Esophagus muscularis mucosa (tissue), 4 donors: ENCODE measurements at regions not wholly inside any gene's neighbourhood (a gene's known extent, or its start where the extent isn't known, plus 50 kb on each side); places are given as distances from the start of the nearest gene placed in this dataset.

Source experiments
- DNase-seq: peaks from one replicate; pipeline ENCODE4 v3.0.0-alpha.2; 2017; ENCODE audit errors: extremely low spot score
- H3K27ac ChIP-seq, 4 donors: fragments of 200-600 bp; sonication (generic); replicated peaks in 1 of 4; 1 replicate in 3 of 4; 2 replicates in 1 of 4; pipeline ENCODE4 v1.5.1; 2016 to 2019; ENCODE audit warnings: mild to moderate bottlenecking in 1 of 4
- H3K27me3 ChIP-seq, 4 donors: fragments of 200-600 bp; sonication (generic); one replicate each; pipeline versions ENCODE4 v1.5.1 to v1.6.0; 2016 to 2019
- H3K36me3 ChIP-seq, 4 donors: fragments of 200-600 bp; sonication (generic); one replicate each; pipeline ENCODE4 v1.5.1; 2016 to 2019
- H3K4me1 ChIP-seq, 4 donors: fragments of 200-600 bp; sonication (generic); one replicate each; pipeline ENCODE4 v1.5.1; 2016 to 2019
- H3K4me3 ChIP-seq, 4 donors: fragments of 200-600 bp; sonication (generic); 1 replicate in 2 of 4; 2 replicates in 2 of 4; pipeline ENCODE4 v1.5.1; 2016 to 2019; ENCODE audit warnings: mild to moderate bottlenecking in 4 of 4, moderate library complexity in 1 of 4
- H3K9me3 ChIP-seq, 4 donors: fragments of 200-600 bp; sonication (generic); 1 replicate in 3 of 4; 2 replicates in 1 of 4; pipeline ENCODE4 v1.5.1; 2016 to 2019
- EP300 ChIP-seq: sonication (generic); formaldehyde crosslinking; IDR thresholded peaks from one replicate; pipeline ENCODE4 v1.6.1; 2017; ENCODE audit warnings: antibody characterized with exemption
- POLR2A ChIP-seq: fragments of 450-650 bp; IDR thresholded peaks from one replicate; pipeline ENCODE4 v1.6.1; 2017; ENCODE audit warnings: antibody characterized with exemption, moderate library complexity, mild to moderate bottlenecking, low read depth
- POLR2AphosphoS5 ChIP-seq, 2 donors: sonication (generic); formaldehyde crosslinking; IDR thresholded peaks; one replicate each; pipeline ENCODE4 v1.6.1; 2017; ENCODE audit warnings: antibody characterized with exemption in 2 of 2
- WGBS: methylation state at CpG from one replicate; pipeline ENCODE4 v1.1.5; 2018; 5-methylcytosine and 5-hydroxymethylcytosine counted together
- intact Hi-C: fragments of 100-400 bp; cut with DNase I; formaldehyde crosslinking; loops from one replicate; pipeline ENCODE4 v1.15.1; 2023
- TF ChIP-seq, protein P1 (sequence below), 3 experiments: fragments of 200-600 bp in 2 of 3; fragments of 450-650 bp in 1 of 3; sonication (generic) in 2 of 3; IDR thresholded peaks; one replicate each; pipeline ENCODE4 v1.5.1; 2017 to 2019; ENCODE audit warnings: antibody characterized with exemption in 3 of 3, mild to moderate bottlenecking in 2 of 3, moderate library complexity in 1 of 3

GRCh38 chr12:91818227-91819131 lies 327.2 kb downstream of the BTG1 start:
- intact Hi-C loops: no loop called here
- DNase-seq: no peak

DNA sequence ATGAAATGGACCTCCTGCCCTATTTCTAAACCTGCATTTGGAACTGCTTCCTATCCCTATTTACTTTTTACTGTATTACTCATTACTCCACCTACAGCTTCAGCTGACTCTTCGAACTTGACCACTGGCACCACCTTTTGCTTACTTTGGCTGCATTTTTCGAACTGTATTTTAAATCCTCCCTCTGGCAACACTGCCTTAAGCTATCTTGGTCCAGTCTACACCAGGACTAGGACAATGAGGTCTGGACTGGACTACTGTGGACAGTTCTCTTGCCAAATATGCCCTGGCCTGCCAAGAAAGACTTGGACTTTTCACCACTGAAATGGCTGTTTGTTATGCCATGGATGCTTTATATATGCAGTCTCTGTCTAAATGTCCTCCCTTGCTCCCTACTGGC lies 328.1 kb downstream of the BTG1 start:
- no peaks in the 10 kb centered on the region for H3K27me3 ChIP-seq
- 36% methylated on average over 2 of the region's 2 CpGs for WGBS
- no peak overlapping the region for H3K27ac ChIP-seq
- H3K4me1 ChIP-seq: peaks cover 0 to 16% (median 11%) of the 10 kb centered on the region in 4 donors
- TF ChIP-seq POLR2AphosphoS5 (IDR thresholded peaks at IDR 0.05): peak in 1 of 2 donors; percentile 9
- TF ChIP-seq EP300: no peak
- no peak for TF ChIP-seq POLR2A
- TF ChIP-seq, protein P1, sequence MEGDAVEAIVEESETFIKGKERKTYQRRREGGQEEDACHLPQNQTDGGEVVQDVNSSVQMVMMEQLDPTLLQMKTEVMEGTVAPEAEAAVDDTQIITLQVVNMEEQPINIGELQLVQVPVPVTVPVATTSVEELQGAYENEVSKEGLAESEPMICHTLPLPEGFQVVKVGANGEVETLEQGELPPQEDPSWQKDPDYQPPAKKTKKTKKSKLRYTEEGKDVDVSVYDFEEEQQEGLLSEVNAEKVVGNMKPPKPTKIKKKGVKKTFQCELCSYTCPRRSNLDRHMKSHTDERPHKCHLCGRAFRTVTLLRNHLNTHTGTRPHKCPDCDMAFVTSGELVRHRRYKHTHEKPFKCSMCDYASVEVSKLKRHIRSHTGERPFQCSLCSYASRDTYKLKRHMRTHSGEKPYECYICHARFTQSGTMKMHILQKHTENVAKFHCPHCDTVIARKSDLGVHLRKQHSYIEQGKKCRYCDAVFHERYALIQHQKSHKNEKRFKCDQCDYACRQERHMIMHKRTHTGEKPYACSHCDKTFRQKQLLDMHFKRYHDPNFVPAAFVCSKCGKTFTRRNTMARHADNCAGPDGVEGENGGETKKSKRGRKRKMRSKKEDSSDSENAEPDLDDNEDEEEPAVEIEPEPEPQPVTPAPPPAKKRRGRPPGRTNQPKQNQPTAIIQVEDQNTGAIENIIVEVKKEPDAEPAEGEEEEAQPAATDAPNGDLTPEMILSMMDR (IDR thresholded peaks at IDR 0.05): no peak
- no peaks in the 10 kb centered on the region for H3K36me3 ChIP-seq
- H3K4me3 ChIP-seq: no peak overlapping the region
- no peak for DNase-seq
- intact Hi-C loops: no loop called here
- H3K9me3 ChIP-seq: peaks cover 0 to 3% (median 0%) of the 10 kb centered on the region in 4 donors

More at GRCh38 chr12:91818227-91819131, 327.2 kb downstream of the BTG1 start:
- no peak overlapping the region for H3K4me3 ChIP-seq
- H3K9me3 ChIP-seq: peaks cover 0 to 3% (median 0%) of the 10 kb centered on the region in 4 donors
- H3K4me1 ChIP-seq: peaks cover 0 to 16% (median 11%) of the 10 kb centered on the region in 4 donors
- no peaks in the 10 kb centered on the region for H3K27me3 ChIP-seq
- H3K36me3 ChIP-seq: no peaks in the 10 kb centered on the region
- TF ChIP-seq EP300 (no peak), POLR2A (no peak), POLR2AphosphoS5 (IDR thresholded peaks at IDR 0.05) (no peak)
- TF ChIP-seq, protein P1 (IDR thresholded peaks at IDR 0.05): no peak
- 91% methylated on average over 2 of the region's 2 CpGs for WGBS
- no peak overlapping the region for H3K27ac ChIP-seq

GRCh38 chr12:91813701-91814100 lies 331.9 kb downstream of the BTG1 start:
- TF ChIP-seq POLR2AphosphoS5 (IDR thresholded peaks at IDR 0.05) (no peak), EP300 (no peak), POLR2A (no peak)
- TF ChIP-seq, protein P1 (IDR thresholded peaks at IDR 0.05): no peak
- H3K36me3 ChIP-seq: no peaks in the 10 kb centered on the region
- no peak overlapping the region for H3K4me3 ChIP-seq
- DNase-seq: no peak
- no peak overlapping the region for H3K27ac ChIP-seq
- peaks cover 0 to 21% (median 11%) of the 10 kb centered on the region in 4 donors for H3K4me1 ChIP-seq
- no peaks in the 10 kb centered on the region for H3K27me3 ChIP-seq
- no peaks in the 10 kb centered on the region for H3K9me3 ChIP-seq
- WGBS: 93% methylated on average over 3 of the region's 3 CpGs
- intact Hi-C loops: loop anchor here (2.0 to 5.0 kb wide), 2 partner anchors 429 to 759 kb away; no protein-coding TSS in a partner anchor

DNA sequence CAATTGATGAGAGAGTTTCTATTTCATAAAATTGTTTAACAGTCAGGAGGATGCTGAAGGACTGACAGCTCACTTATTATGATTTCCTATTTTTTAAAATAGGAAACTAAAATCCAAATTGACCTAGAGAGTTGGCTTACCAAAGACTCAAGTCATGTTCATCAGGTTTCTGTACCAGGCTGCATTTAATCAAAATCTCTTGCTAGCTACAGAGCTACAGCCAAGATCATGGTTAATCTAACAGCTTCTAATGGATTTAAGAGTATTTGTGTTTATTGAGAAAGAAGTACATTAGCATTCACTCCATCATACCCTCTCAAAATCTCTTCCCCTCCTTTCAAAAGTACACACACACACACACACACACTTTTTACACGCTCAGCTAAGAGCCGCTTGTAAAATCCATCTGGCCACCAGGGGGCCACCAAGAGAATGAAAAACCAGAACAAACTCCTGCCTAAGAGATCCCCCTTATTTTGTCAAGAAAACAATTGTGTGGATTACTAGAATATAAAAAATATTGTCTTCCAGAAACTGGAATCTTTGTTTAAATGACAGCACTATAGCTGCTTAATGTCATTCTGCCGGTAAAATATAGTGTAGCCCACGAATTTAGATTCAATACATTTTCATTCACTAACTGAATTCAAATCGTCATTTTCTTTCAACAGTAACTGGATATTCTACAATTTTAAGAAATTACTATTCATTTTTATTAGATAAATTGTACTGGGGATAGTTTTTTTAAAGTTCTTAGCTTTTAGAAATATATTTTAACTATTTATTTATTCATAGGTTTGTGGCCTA lies 334.0 kb downstream of the BTG1 start:
- Histone ChIP-seq H3K4me3 (no peak overlapping the region), H3K36me3 (no peaks in the 10 kb centered on the region), H3K27ac (no peak overlapping the region), H3K9me3 (peaks cover 0 to 8% (median 2%) of the 10 kb centered on the region in 4 donors), H3K27me3 (no peaks in the 10 kb centered on the region), H3K4me1 (peaks cover 0 to 5% (median 0%) of the 10 kb centered on the region in 4 donors)
- intact Hi-C loops: loop anchor here (2.0 to 5.0 kb wide), 3 partner anchors 331 to 761 kb away; no protein-coding TSS in a partner anchor
- WGBS: 50% methylated on average over 5 of the region's 5 CpGs
- no peak for DNase-seq
- TF ChIP-seq POLR2AphosphoS5 (IDR thresholded peaks at IDR 0.05) (peak in 1 of 2 donors; percentile 16), POLR2A (no peak)
- TF ChIP-seq, protein P1 (IDR thresholded peaks at IDR 0.05): peak; percentile 76 to 82 (median 80)
